Lower lobe of right lung (tissue), 2 donors: ENCODE measurements at regions not wholly inside any gene's neighbourhood (a gene's known extent, or its start where the extent isn't known, plus 50 kb on each side); places are given as distances from the start of the nearest gene placed in this dataset.

Experiments used
- ATAC-seq, 2 donors: fragments of 200-7000 bp; cut with Tn5 transposase; one replicate each; pipeline ENCODE4 v1.9.1; 2020 to 2022; ENCODE audit warnings: mild to moderate bottlenecking in 2 of 2, moderate library complexity in 2 of 2
- DNase-seq: peaks from one replicate; pipeline ENCODE4 v3.0.0-alpha.2; 2020
- H3K27ac ChIP-seq: fragments of 200-600 bp; one replicate; pipeline ENCODE4 v1.8.0; 2022
- H3K27me3 ChIP-seq: fragments of 200-600 bp; one replicate; pipeline ENCODE4 v1.8.0; 2022; ENCODE audit warnings: low read depth
- H3K36me3 ChIP-seq: fragments of 200-600 bp; one replicate; pipeline ENCODE4 v1.8.0; 2022; ENCODE audit warnings: mild to moderate bottlenecking
- H3K4me1 ChIP-seq: fragments of 200-600 bp; one replicate; pipeline ENCODE4 v1.8.0; 2022
- H3K4me3 ChIP-seq: fragments of 200-600 bp; one replicate; pipeline ENCODE4 v1.8.0; 2022; ENCODE audit warnings: mild to moderate bottlenecking
- H3K9me3 ChIP-seq: fragments of 200-600 bp; one replicate; pipeline ENCODE4 v1.8.0; 2022
- CTCF ChIP-seq: fragments of 200-600 bp; IDR thresholded peaks from one replicate; pipeline ENCODE4 v1.8.0; 2022; ENCODE audit warnings: antibody characterized with exemption, mild to moderate bottlenecking
- intact Hi-C: fragments of 100-400 bp; cut with DNase I; formaldehyde crosslinking; loops from one replicate; pipeline ENCODE4 v1.11.0; 2022
- donor health status: DM: no; HTN: yes; CAD: no; lungs with severe emphysema.

GRCh38 chr6:48199499-48199898, 88.5 kb upstream of the PTCHD4 start:
- H3K4me3 ChIP-seq: no peak overlapping the region
- H3K4me1 ChIP-seq: no peaks in the 10 kb centered on the region
- intact Hi-C loops: no loop called here

GRCh38 chr6:48197941-48198340, 86.9 kb upstream of the PTCHD4 start:
- intact Hi-C loops: no loop called here
- Histone ChIP-seq H3K9me3 (peaks cover 4% of the 10 kb centered on the region), H3K36me3 (no peaks in the 10 kb centered on the region), H3K27me3 (no peaks in the 10 kb centered on the region), H3K27ac (no peak overlapping the region), H3K4me3 (no peak overlapping the region), H3K4me1 (no peaks in the 10 kb centered on the region)
- no peak for TF ChIP-seq CTCF
- no peak for DNase-seq
- no peak for ATAC-seq

More at GRCh38 chr6:48199499-48199898, 88.5 kb upstream of the PTCHD4 start:
- ATAC-seq (no peak), DNase-seq (no peak)
- peaks cover 4% of the 10 kb centered on the region for H3K9me3 ChIP-seq
- no peaks in the 10 kb centered on the region for H3K36me3 ChIP-seq
- no peak overlapping the region for H3K27ac ChIP-seq
- H3K27me3 ChIP-seq: no peaks in the 10 kb centered on the region
- no peak for TF ChIP-seq CTCF

- Histone ChIP-seq H3K27me3 (no peaks in the 10 kb centered on the region), H3K4me1 (no peaks in the 10 kb centered on the region), H3K9me3 (no peaks in the 10 kb centered on the region), H3K36me3 (no peaks in the 10 kb centered on the region), H3K4me3 (no peak overlapping the region), H3K27ac (no peak overlapping the region)
- ATAC-seq (no peak), DNase-seq (no peak)
- TF ChIP-seq CTCF: no peak
- intact Hi-C loops: no loop called here
These were observed 83.7 kb upstream of the PTCHD4 start for GRCh38 chr6:48194596-48195295.

DNA sequence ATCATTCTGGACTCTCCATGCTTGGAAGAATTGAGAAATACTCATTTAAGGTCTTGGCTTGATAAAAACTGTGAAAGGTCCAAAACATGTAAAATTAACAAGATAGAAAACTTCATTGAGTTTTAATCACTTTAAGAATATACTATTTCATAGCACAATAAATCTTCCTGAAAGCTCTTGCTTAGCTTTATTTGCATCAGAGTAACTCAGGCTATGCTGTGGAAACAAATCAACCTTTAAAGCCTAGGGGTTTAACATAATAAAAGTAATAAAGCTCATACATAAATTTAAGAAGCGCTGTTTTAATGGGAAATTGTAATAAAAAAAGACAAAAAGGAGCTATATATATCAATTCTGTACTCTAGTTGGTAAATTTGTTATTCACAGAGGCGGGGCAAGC, 77.2 kb upstream of the PTCHD4 start:
- no peak overlapping the region for H3K4me3 ChIP-seq
- H3K27ac ChIP-seq: no peak overlapping the region
- no peaks in the 10 kb centered on the region for H3K9me3 ChIP-seq
- no peaks in the 10 kb centered on the region for H3K4me1 ChIP-seq
- no peak for TF ChIP-seq CTCF
- H3K27me3 ChIP-seq: no peaks in the 10 kb centered on the region
- H3K36me3 ChIP-seq: no peaks in the 10 kb centered on the region
- DNase-seq: no peak
- ATAC-seq: no peak
- intact Hi-C loops: no loop called here

GRCh38 chr6:48186746-48187145, 75.7 kb upstream of the PTCHD4 start:
- no peak for ATAC-seq
- TF ChIP-seq CTCF: no peak
- intact Hi-C loops: no loop called here

More at GRCh38 chr6:48186746-48187145, 75.7 kb upstream of the PTCHD4 start:
- H3K9me3 ChIP-seq: no peaks in the 10 kb centered on the region
- H3K27ac ChIP-seq: no peak overlapping the region
- no peak overlapping the region for H3K4me3 ChIP-seq
- H3K27me3 ChIP-seq: no peaks in the 10 kb centered on the region
- H3K4me1 ChIP-seq: no peaks in the 10 kb centered on the region
- H3K36me3 ChIP-seq: no peaks in the 10 kb centered on the region
- DNase-seq: no peak
